Hepatocyte (in vitro differentiated cells): ENCODE measurements at regions not wholly inside any gene's neighbourhood (a gene's known extent, or its start where the extent isn't known, plus 50 kb on each side); places are given as distances from the start of the nearest gene placed in this dataset.
A peak's percentile ranks its signal among the peaks of the same experiment; 100 is the strongest.

Experiments
- DNase-seq: peaks from one replicate; pipeline ENCODE4 v3.0.0-alpha.2; 2016; ENCODE audit warnings: low spot score
- H2AFZ ChIP-seq: fragments of 200-600 bp; sonication (generic); 2 replicates; pipeline ENCODE4 v1.6.0; 2016; ENCODE audit warnings: antibody characterized with exemption, mild to moderate bottlenecking
- H3K27ac ChIP-seq: fragments of 200-600 bp; sonication (generic); 2 replicates; pipeline ENCODE4 v1.5.1; 2016; ENCODE audit warnings: mild to moderate bottlenecking
- H3K27me3 ChIP-seq: fragments of 200-600 bp; sonication (generic); 2 replicates; pipeline ENCODE4 v1.6.1; 2016
- H3K36me3 ChIP-seq: fragments of 200-600 bp; sonication (generic); replicated peaks from 2 replicates; pipeline ENCODE4 v1.5.1; 2016; ENCODE audit warnings: low read depth; ENCODE audit not compliant: insufficient read depth
- H3K4me1 ChIP-seq: fragments of 200-600 bp; sonication (generic); 2 replicates; pipeline ENCODE4 v1.5.1; 2016; ENCODE audit warnings: mild to moderate bottlenecking, moderate library complexity; ENCODE audit not compliant: insufficient read depth
- H3K4me2 ChIP-seq: fragments of 200-600 bp; sonication (generic); 2 replicates; pipeline ENCODE4 v1.6.0; 2016
- H3K4me3 ChIP-seq: fragments of 200-600 bp; sonication (generic); 2 replicates; pipeline ENCODE4 v1.5.1; 2016; ENCODE audit warnings: mild to moderate bottlenecking
- H3K79me2 ChIP-seq: fragments of 200-600 bp; sonication (generic); 2 replicates; pipeline ENCODE4 v1.6.0; 2017; ENCODE audit warnings: mild to moderate bottlenecking
- H3K9me2 ChIP-seq: fragments of 200-600 bp; sonication (generic); replicated peaks from 2 replicates; pipeline ENCODE4 v1.6.0; 2017; ENCODE audit warnings: mild to moderate bottlenecking; ENCODE audit not compliant: insufficient read depth
- H3K9me3 ChIP-seq: fragments of 200-600 bp; sonication (generic); 2 replicates; pipeline ENCODE4 v1.5.1; 2016; ENCODE audit warnings: low read depth, mild to moderate bottlenecking
- H4K20me1 ChIP-seq: fragments of 200-600 bp; sonication (generic); 2 replicates; pipeline ENCODE4 v1.6.0; 2016; ENCODE audit warnings: mild to moderate bottlenecking; ENCODE audit not compliant: insufficient read depth, poor library complexity, severe bottlenecking
- EZH2 ChIP-seq: fragments of 200-600 bp; sonication (generic); IDR thresholded peaks from 2 replicates; pipeline ENCODE4 v1.6.1; 2016; ENCODE audit warnings: antibody characterized with exemption, mild to moderate bottlenecking, borderline replicate concordance
- EZH2phosphoT487 ChIP-seq: fragments of 200-600 bp; sonication (generic); IDR thresholded peaks from one replicate; pipeline ENCODE4 v1.6.1; 2018; ENCODE audit warnings: antibody characterized with exemption, mild to moderate bottlenecking, low read depth, moderate library complexity; ENCODE audit not compliant: unreplicated experiment, severe bottlenecking
- WGBS: methylation state at CpG from one replicate; pipeline ENCODE4 v1.1.6; 2016; ENCODE audit warnings: low lambda C conversion rate; ENCODE audit errors: missing lambda C conversion rate; 5-methylcytosine and 5-hydroxymethylcytosine counted together
- TF ChIP-seq, protein P1 (sequence below): fragments of 200-600 bp; sonication (generic); IDR thresholded peaks from 2 replicates; pipeline ENCODE4 v1.5.1; 2016; ENCODE audit warnings: antibody characterized with exemption, mild to moderate bottlenecking; ENCODE audit not compliant: poor library complexity

DNA sequence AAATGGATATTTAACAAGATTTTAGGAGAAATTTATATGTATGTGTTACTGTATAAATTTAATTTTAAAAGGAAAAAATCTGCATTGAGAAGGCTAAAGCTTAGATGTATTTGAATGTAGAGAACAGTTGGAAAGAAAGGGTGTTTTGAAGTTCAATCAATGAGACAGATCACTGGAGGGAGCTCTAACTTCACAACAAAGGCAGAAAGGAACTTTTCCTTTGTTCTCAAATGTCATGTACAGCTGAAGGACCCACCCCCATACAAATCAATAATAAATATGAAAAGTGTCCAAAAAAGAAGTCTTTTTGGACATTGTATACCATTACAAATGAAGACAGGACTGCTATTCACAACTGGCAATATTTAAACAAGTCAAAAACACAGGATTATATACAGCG lies 403.4 kb downstream of the DNAJB9 start:
- peak; percentile 45 for DNase-seq

DNA sequence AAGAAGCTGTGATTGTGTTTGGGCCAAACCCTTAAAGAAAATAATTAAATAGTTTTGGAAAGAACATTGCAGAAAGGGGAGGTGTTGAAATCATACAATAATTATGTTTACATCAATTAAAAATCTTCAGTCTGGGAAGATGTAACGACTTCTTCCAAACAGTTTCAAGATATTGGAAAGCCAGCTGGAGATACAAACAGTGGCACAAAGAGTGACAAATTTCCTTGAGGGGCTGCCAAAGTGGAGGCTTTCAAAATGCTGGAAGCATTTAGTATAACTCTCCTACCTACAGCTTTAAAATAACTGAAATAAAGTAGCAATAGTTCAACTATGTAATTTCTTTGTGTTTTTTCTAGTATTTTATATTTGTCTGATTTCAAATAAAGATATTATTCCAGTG lies 405.0 kb downstream of the DNAJB9 start:
- Histone ChIP-seq H3K27me3 (no peaks in the 10 kb centered on the region), H3K79me2 (no peaks in the 10 kb centered on the region), H3K27ac (no peak overlapping the region), H3K4me1 (no peaks in the 10 kb centered on the region), H4K20me1 (no peaks in the 10 kb centered on the region), H3K4me3 (no peak overlapping the region), H3K4me2 (no peak overlapping the region), H3K9me3 (no peaks in the 10 kb centered on the region), H3K9me2 (no peaks in the 10 kb centered on the region), H3K36me3 (no peaks in the 10 kb centered on the region), H2AFZ (no peak overlapping the region)
- 90% methylated on average over 1 of the region's 1 CpG for WGBS
- no peak for TF ChIP-seq EZH2phosphoT487
- TF ChIP-seq EZH2, result no peak
- TF ChIP-seq, protein P1, sequence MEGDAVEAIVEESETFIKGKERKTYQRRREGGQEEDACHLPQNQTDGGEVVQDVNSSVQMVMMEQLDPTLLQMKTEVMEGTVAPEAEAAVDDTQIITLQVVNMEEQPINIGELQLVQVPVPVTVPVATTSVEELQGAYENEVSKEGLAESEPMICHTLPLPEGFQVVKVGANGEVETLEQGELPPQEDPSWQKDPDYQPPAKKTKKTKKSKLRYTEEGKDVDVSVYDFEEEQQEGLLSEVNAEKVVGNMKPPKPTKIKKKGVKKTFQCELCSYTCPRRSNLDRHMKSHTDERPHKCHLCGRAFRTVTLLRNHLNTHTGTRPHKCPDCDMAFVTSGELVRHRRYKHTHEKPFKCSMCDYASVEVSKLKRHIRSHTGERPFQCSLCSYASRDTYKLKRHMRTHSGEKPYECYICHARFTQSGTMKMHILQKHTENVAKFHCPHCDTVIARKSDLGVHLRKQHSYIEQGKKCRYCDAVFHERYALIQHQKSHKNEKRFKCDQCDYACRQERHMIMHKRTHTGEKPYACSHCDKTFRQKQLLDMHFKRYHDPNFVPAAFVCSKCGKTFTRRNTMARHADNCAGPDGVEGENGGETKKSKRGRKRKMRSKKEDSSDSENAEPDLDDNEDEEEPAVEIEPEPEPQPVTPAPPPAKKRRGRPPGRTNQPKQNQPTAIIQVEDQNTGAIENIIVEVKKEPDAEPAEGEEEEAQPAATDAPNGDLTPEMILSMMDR, result no peak
- DNase-seq, result no peak

More for the DNA sequence above, 403.4 kb downstream of the DNAJB9 start:
- Histone ChIP-seq H4K20me1 (no peaks in the 10 kb centered on the region), H3K27ac (no peak overlapping the region), H3K27me3 (no peaks in the 10 kb centered on the region), H3K79me2 (no peaks in the 10 kb centered on the region), H3K4me1 (no peaks in the 10 kb centered on the region), H3K4me2 (no peak overlapping the region), H3K4me3 (no peak overlapping the region), H3K9me2 (no peaks in the 10 kb centered on the region), H3K36me3 (no peaks in the 10 kb centered on the region), H3K9me3 (no peaks in the 10 kb centered on the region), H2AFZ (no peak overlapping the region)
- WGBS, result 95% methylated on average over 1 of the region's 1 CpG
- TF ChIP-seq, protein P1, result peak; percentile 65
- TF ChIP-seq EZH2, result no peak

DNA sequence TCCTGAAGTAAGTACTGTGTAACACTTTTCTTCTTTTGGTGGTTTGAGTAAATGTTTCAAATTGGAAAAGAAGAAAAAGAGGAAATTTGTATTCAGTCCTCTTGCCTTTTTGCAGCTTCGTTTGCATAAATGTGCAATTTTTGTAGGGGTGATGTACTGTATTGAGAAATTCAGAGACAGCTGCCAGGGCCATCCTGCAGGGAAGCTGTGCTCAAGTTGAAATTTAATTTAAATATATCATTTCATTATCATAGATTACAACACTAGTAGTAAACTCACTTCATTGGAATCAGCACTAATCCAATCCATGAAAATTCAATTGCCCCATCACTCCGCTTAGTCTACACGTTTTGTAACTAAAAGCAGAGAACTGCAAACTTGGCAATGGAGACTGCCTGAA lies 415.4 kb downstream of the DNAJB9 start:
- Histone ChIP-seq H3K36me3 (no peaks in the 10 kb centered on the region), H3K79me2 (no peaks in the 10 kb centered on the region), H3K27ac (no peak overlapping the region), H3K4me2 (no peak overlapping the region), H3K4me3 (no peak overlapping the region), H3K4me1 (no peaks in the 10 kb centered on the region), H2AFZ (no peak overlapping the region), H4K20me1 (no peaks in the 10 kb centered on the region), H3K27me3 (no peaks in the 10 kb centered on the region), H3K9me3 (no peaks in the 10 kb centered on the region), H3K9me2 (no peaks in the 10 kb centered on the region)
- 82% methylated on average over 3 of the region's 3 CpGs for whole genome bisulfite sequencing
- no peak for DNase-seq
- TF ChIP-seq, protein P1, result no peak
- no peak for TF ChIP-seq EZH2
- TF ChIP-seq EZH2phosphoT487, result no peak

DNA sequence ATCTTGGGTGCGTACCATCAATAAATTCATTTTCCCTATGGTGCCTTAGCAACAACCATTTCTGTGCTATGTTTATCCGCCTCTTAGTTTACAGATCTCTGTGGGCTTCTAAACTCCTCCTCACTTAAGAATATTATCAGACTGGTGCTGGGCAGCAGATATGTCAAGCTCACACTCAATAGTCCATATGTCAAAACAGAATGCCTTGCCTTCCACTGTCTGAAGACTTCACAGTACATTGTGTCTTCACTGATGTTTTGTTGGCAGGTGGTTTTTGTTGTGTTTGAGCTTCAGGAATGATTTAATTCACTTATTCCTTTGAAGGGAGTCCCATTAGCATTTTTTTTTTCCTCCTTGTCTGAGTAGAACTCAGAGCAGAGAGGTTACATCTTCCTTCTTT lies 419.6 kb downstream of the DNAJB9 start:
- no peak overlapping the region for H2AFZ ChIP-seq
- H3K27ac ChIP-seq, result no peak overlapping the region
- H3K4me3 ChIP-seq, result no peak overlapping the region
- H3K36me3 ChIP-seq, result no peaks in the 10 kb centered on the region
- TF ChIP-seq, protein P1, result no peak
- TF ChIP-seq EZH2 (no peak), EZH2phosphoT487 (no peak)
- H3K4me2 ChIP-seq, result no peak overlapping the region
- no peaks in the 10 kb centered on the region for H4K20me1 ChIP-seq
- H3K9me2 ChIP-seq, result no peaks in the 10 kb centered on the region
- no peaks in the 10 kb centered on the region for H3K4me1 ChIP-seq
- no peak for DNase-seq
- no peaks in the 10 kb centered on the region for H3K27me3 ChIP-seq
- 98% methylated on average over 2 of the region's 2 CpGs for WGBS
- H3K9me3 ChIP-seq, result no peaks in the 10 kb centered on the region
- no peaks in the 10 kb centered on the region for H3K79me2 ChIP-seq
